ENCODE measurements at regions not wholly inside any gene's neighbourhood (a gene's known extent, or its start where the extent isn't known, plus 50 kb on each side); places are given as distances from the start of the nearest gene placed in this dataset.

DNA sequence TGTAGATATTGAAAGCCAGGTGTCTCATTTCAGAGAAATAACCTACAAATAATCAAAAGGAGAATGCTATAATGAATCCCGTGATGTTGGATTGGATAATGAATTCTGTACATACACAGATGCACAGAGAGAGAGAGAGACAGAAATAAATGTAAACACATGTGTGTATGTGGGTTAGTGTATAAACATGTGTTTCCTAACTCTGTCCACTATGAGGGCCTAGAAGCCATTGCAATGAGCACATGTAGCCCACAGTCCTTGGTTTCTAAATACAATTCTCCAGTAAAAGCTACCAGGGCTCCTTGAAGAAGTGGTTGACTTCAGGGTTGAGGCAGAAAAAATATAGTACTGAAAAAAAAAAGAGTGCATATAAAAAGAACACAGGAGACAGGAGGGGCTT lies 109.5 kb downstream of the INHBB start:
- no peak for DNase-seq (ENCODE audit: low spot score)

DNA sequence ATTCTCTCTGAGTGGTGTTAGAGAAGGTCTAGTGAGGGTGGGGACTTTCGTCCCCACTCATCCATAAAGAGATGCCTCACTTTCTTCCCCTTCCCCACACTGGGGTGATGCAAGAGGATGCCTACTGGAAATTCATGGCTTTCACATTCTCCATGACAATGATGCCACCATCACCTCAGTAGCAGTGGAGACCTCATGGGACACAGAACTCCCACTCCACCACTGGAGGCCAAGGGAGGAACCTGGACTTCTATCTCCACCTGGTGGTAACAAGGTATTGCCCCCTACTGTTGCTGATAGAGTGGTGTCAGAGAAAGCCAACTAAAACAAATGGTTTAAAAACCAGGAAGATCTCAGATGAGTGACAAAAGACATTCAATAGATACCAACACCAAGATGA lies 110.9 kb downstream of the INHBB start:
- no peak for DNase-seq (ENCODE audit: low spot score)

DNA sequence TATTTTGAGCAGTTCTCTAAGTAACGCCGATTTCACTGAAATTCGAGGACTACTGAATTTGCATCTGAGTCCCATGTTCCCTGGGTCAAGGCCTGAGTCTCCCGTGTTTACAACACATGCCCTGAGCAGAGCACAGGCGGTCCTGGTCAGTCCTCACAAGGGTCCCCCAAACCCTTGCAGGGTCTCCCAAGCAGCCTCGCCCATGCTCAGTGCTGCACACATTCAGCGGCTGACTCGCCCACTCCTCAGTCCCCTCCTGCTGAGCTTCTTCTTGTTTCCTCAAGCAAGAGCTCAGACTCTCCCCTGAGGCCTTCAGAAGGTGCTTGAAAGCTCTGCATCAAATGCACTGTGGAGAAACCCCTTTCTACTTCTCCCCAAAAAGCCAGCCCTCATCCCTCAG lies 114.6 kb downstream of the INHBB start:
- DNase-seq (ENCODE audit: low spot score): no peak

- no peak for DNase-seq (ENCODE audit: low spot score)
These were observed 115.2 kb downstream of the INHBB start for GRCh38 chr2:120461092-120461491.

GRCh38 chr2:120461546-120462537 lies 115.9 kb downstream of the INHBB start:
- no peak for DNase-seq (ENCODE audit: low spot score)

DNA sequence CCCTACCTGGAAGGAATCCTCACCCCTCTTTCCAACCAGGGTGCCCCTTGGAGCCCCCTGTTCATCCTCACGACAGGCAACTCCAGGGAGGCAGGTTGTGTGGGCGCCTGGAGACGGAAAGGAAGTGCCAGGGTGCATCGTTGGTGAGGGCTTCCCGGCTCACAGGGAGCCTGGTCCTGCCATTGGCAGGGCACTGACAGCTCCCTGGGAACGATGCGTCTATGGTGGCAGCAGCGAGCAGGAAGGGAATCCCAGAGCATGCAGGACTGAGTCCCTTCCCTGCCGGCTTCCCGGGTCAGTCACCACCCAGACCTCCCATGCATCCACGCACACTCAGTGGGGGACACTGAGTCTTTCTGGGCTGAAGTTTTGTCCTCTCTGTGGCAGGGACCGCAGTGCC lies 117.6 kb downstream of the INHBB start:
- no peak for DNase-seq (ENCODE audit: low spot score)

GRCh38 chr2:120463996-120464395 lies 118.1 kb downstream of the INHBB start:
- no peak for DNase-seq (ENCODE audit: low spot score)

- no peak for DNase-seq (ENCODE audit: low spot score)
These were observed 118.6 kb downstream of the INHBB start for GRCh38 chr2:120464448-120464931.

DNA sequence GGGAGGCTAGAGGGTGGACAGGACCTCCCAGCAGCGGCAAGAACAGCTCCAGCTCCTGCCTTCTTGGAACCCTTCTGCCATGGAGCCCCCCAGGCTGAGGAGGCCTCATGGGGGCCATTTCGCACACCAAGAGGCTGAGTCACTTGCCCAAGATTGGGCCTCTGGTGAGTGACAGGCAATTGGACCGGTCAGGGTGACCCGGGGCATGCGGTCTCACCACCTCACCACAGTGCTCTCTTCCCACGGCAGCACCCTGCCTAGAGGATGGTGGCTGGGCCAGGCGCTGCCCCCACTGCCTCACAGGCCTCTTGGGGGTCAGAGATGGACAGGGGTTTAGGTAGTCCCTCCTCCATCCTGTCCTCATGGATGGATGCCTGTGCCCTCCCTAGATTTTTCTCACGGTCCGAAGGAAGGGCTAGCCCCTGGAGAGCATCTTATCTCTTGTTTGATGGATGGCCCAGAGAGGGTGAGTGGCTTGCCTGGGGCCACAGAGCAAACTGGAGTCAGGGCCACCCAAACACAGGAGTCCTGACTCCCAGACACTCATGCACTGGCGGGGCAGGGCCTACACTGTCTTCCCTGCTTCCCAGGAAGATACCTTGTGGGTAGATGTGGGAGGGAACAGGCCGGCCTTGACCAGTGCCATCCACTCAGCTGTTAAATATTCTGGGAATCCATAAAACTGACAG lies 119.2 kb downstream of the INHBB start:
- no peak for DNase-seq (ENCODE audit: low spot score)

GRCh38 chr2:120465701-120465988 lies 119.7 kb downstream of the INHBB start:
- no peak for DNase-seq (ENCODE audit: low spot score)

DNA sequence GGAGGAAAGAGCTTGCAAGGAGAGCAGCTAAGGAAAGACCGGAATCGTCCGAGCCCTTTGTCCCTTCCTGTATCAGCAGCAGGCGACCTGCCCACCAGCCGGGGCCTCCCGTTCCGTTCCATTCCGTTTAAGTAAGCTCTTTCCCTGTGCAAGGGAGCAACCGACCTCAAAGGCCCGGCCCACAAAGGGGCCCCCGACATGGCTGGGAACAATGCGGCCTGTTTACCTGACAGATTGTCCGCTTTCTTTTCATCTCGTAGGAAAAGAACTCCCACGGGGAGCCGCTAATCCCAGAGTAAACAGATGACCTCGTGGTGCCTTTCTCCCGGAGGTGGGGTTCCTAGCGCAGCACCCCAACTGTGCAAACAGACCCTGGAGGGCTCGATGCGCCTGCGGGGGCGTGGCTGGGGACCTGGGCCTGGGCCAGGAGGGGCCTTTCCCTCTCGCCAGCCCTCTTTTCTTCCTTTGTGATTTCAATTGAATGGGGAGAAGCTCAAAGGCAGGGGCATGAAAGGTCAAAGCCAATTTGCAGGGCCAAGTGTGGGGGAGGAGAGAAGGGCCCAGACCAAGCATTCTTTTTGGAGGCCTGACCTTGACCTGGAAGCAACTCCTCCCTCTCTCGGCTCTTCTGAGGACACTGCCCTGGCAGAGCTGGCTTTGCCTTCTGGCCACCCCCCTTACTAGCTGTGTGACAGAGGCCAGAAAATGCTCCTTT lies 120.2 kb downstream of the INHBB start:
- DNase-seq (ENCODE audit: low spot score): no peak

GRCh38 chr2:120466704-120467054 lies 120.7 kb downstream of the INHBB start:
- DNase-seq (ENCODE audit: low spot score): no peak

- DNase-seq (ENCODE audit: low spot score): no peak
These were observed 122.2 kb downstream of the INHBB start for GRCh38 chr2:120468136-120468535.

GRCh38 chr2:120469426-120469825 lies 123.5 kb downstream of the INHBB start:
- DNase-seq (ENCODE audit: low spot score): no peak

GRCh38 chr2:120470041-120470965 lies 124.4 kb downstream of the INHBB start:
- DNase-seq (ENCODE audit: low spot score): no peak

GRCh38 chr2:120471166-120471565 lies 125.2 kb downstream of the INHBB start:
- DNase-seq (ENCODE audit: low spot score): no peak

- no peak for DNase-seq (ENCODE audit: low spot score)
These were observed 126.1 kb downstream of the INHBB start for GRCh38 chr2:120472031-120472430.

GRCh38 chr2:120472891-120473309 lies 127.0 kb downstream of the INHBB start:
- no peak for DNase-seq (ENCODE audit: low spot score)

- DNase-seq (ENCODE audit: low spot score): no peak
These were observed 127.8 kb downstream of the INHBB start for GRCh38 chr2:120473522-120474271.

GRCh38 chr2:120474486-120474885 lies 128.6 kb downstream of the INHBB start:
- no peak for DNase-seq (ENCODE audit: low spot score)

DNA sequence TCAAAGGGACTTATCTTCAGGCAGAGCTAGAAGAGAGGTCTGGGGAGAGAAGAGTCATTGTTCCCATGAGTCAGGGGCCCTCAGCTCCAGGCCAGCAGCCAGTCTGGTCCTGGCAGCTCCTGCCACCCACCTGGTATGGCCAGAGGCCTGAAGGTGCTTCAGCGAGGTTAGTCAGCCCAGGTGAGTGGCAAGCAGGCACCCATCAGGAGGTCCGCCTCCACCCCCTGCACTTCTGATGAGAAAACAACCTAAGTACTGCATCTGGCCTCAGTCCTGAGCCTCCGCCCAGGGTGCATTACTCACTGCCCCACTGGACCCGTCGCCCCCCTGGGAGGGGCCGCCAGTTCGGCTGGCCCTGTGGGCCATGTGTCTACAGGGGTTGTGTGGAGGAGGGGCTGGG lies 130.2 kb downstream of the INHBB start:
- no peak for DNase-seq (ENCODE audit: low spot score)

Measured in D341Med (cell line).